Neural cell (in vitro differentiated cells): ENCODE measurements at regions not wholly inside any gene's neighbourhood (a gene's known extent, or its start where the extent isn't known, plus 50 kb on each side); places are given as distances from the start of the nearest gene placed in this dataset.

Experiments
- H2AFZ ChIP-seq: fragments of 200-600, 300-800 bp; sonication (generic), shearing (Covaris generic); 2 replicates; pipeline ENCODE4 v1.6.0; 2014; ENCODE audit warnings: low read depth, mild to moderate bottlenecking, antibody characterized with exemption, low read length, moderate library complexity
- H3F3A ChIP-seq: fragments of 200-600 bp; shearing (Covaris generic); 2 replicates; pipeline ENCODE4 v1.6.1; 2016; ENCODE audit warnings: mild to moderate bottlenecking, moderate library complexity, mixed read lengths, antibody characterized with exemption, low read length; ENCODE audit not compliant: insufficient read depth, poor library complexity, severe bottlenecking
- H3K27ac ChIP-seq: fragments of 200-600, 300-800 bp; sonication (generic), shearing (Covaris generic); 2 replicates; pipeline ENCODE4 v1.5.1; 2014; ENCODE audit warnings: mild to moderate bottlenecking, low read length, moderate library complexity
- H3K27me3 ChIP-seq: fragments of 300-800, 200-600 bp; sonication (generic), shearing (Covaris generic); 2 replicates; pipeline ENCODE4 v1.6.0; 2014; ENCODE audit warnings: mild to moderate bottlenecking, low read depth, low read length, moderate library complexity; ENCODE audit not compliant: insufficient read depth
- H3K36me3 ChIP-seq: fragments of 300-800, 200-600 bp; sonication (generic), shearing (Covaris generic); 2 replicates; pipeline ENCODE4 v1.5.1; 2014; ENCODE audit warnings: mild to moderate bottlenecking, antibody characterized with exemption, low read length, moderate library complexity; ENCODE audit not compliant: insufficient read depth
- H3K4me2 ChIP-seq: fragments of 300-800, 200-600 bp; sonication (generic), shearing (Covaris generic); 2 replicates; pipeline ENCODE4 v1.6.0; 2014; ENCODE audit warnings: mild to moderate bottlenecking, low read length
- H3K4me3 ChIP-seq: fragments of 300-800, 200-600 bp; sonication (generic), shearing (Covaris generic); 2 replicates; pipeline ENCODE4 v1.5.1; 2014; ENCODE audit warnings: mild to moderate bottlenecking, low read length, moderate library complexity
- H3K79me2 ChIP-seq: fragments of 200-600 bp; shearing (Covaris generic); replicated peaks from 2 replicates; pipeline ENCODE4 v1.6.0; 2014; ENCODE audit warnings: mild to moderate bottlenecking, low read length, moderate library complexity; ENCODE audit not compliant: insufficient read depth
- H3K9ac ChIP-seq: fragments of 300-800, 200-600 bp; sonication (generic), shearing (Covaris generic); 2 replicates; pipeline ENCODE4 v1.6.1; 2016; ENCODE audit warnings: mild to moderate bottlenecking, low read length, mixed read lengths
- H3K9me2 ChIP-seq: fragments of 200-600 bp; shearing (Covaris generic); 2 replicates; pipeline ENCODE4 v1.6.1; 2016; ENCODE audit warnings: mild to moderate bottlenecking, low read length, mixed read lengths; ENCODE audit not compliant: insufficient read depth
- H3K9me3 ChIP-seq: fragments of 200-600, 300-800 bp; sonication (generic), shearing (Covaris generic); 2 replicates; pipeline ENCODE4 v1.6.1; 2016; ENCODE audit warnings: mild to moderate bottlenecking, mixed run types, low read length, moderate library complexity, mixed read lengths
- H4K20me1 ChIP-seq: fragments of 200-600 bp; shearing (Covaris generic); 2 replicates; pipeline ENCODE4 v1.6.1; 2016; ENCODE audit warnings: mild to moderate bottlenecking, mixed run types; ENCODE audit not compliant: insufficient read depth
- CTCF ChIP-seq: fragments of 450-650 bp; IDR thresholded peaks from 2 replicates; pipeline ENCODE4 v1.5.1; 2014; ENCODE audit warnings: antibody characterized with exemption, mild to moderate bottlenecking, moderate library complexity; ENCODE audit not compliant: poor library complexity, severe bottlenecking
- EP300 ChIP-seq: fragments of 450-650 bp; conservative IDR thresholded peaks from 2 replicates; pipeline ENCODE4 v1.6.1; 2014; ENCODE audit warnings: antibody characterized with exemption, mild to moderate bottlenecking, moderate library complexity; ENCODE audit not compliant: poor library complexity, severe bottlenecking
- EZH2 ChIP-seq: fragments of 200-600, 300-800 bp; shearing (Covaris generic), sonication (generic); IDR thresholded peaks from 2 replicates; pipeline ENCODE4 v1.6.1; 2014; ENCODE audit warnings: antibody characterized with exemption, low read length, borderline replicate concordance, mild to moderate bottlenecking; ENCODE audit not compliant: insufficient read depth, poor library complexity, severe bottlenecking
- MXI1 ChIP-seq: fragments of 450-650 bp; conservative IDR thresholded peaks from 2 replicates; pipeline ENCODE4 v1.6.1; 2014; ENCODE audit warnings: antibody characterized with exemption, mild to moderate bottlenecking; ENCODE audit not compliant: poor library complexity, severe bottlenecking
- POLR2AphosphoS5 ChIP-seq: IDR thresholded peaks from 2 replicates; pipeline ENCODE4 v1.6.1; 2012
- RAD21 ChIP-seq: fragments of 450-650 bp; conservative IDR thresholded peaks from 2 replicates; pipeline ENCODE4 v1.6.1; 2014; ENCODE audit warnings: antibody characterized with exemption, mild to moderate bottlenecking, moderate library complexity
- REST ChIP-seq: IDR thresholded peaks from 2 replicates; pipeline ENCODE4 v1.6.1; 2012; ENCODE audit warnings: borderline replicate concordance
- SMC3 ChIP-seq: fragments of 450-650 bp; conservative IDR thresholded peaks from 2 replicates; pipeline ENCODE4 v1.6.1; 2014; ENCODE audit warnings: antibody characterized with exemption, mild to moderate bottlenecking, moderate library complexity; ENCODE audit not compliant: poor library complexity
- TAF1 ChIP-seq: IDR thresholded peaks from 2 replicates; pipeline ENCODE4 v1.6.1; 2012; ENCODE audit warnings: low read depth

- Histone ChIP-seq H3K4me3 (no peak overlapping the region), H3K27ac (no peak overlapping the region), H3K79me2 (no peaks in the 10 kb centered on the region), H3F3A (no peaks in the 10 kb centered on the region), H3K9ac (no peak overlapping the region), H4K20me1 (no peaks in the 10 kb centered on the region), H3K9me3 (no peaks in the 10 kb centered on the region), H2AFZ (no peak overlapping the region), H3K9me2 (no peaks in the 10 kb centered on the region), H3K4me2 (no peak overlapping the region), H3K36me3 (no peaks in the 10 kb centered on the region), H3K27me3 (no peaks in the 10 kb centered on the region)
- TF ChIP-seq TAF1 (no peak), CTCF (no peak), MXI1 (no peak), RAD21 (no peak), EZH2 (no peak), REST (no peak), POLR2AphosphoS5 (no peak), EP300 (no peak), SMC3 (no peak)
Measured at GRCh38 chr3:163785693-163786092, 1292.6 kb downstream of the SI start.

GRCh38 chr3:163779396-163780344 lies 1298.6 kb downstream of the SI start:
- Histone ChIP-seq H4K20me1 (no peaks in the 10 kb centered on the region), H3K9ac (no peak overlapping the region), H3K79me2 (no peaks in the 10 kb centered on the region), H3K36me3 (no peaks in the 10 kb centered on the region), H3K27me3 (no peaks in the 10 kb centered on the region), H3K4me2 (no peak overlapping the region), H2AFZ (no peak overlapping the region), H3F3A (no peaks in the 10 kb centered on the region), H3K4me3 (no peak overlapping the region), H3K9me2 (no peaks in the 10 kb centered on the region), H3K9me3 (no peaks in the 10 kb centered on the region), H3K27ac (no peak overlapping the region)
- TF ChIP-seq EP300 (no peak), CTCF (no peak), EZH2 (no peak), MXI1 (no peak), SMC3 (no peak), TAF1 (no peak), REST (no peak), POLR2AphosphoS5 (no peak), RAD21 (no peak)
